Tibial artery (tissue), 4 donors: ENCODE measurements at regions not wholly inside any gene's neighbourhood (a gene's known extent, or its start where the extent isn't known, plus 50 kb on each side); places are given as distances from the start of the nearest gene placed in this dataset.

Experiments used
- DNase-seq, 2 donors: peaks; one replicate each; pipeline ENCODE4 v3.0.0-alpha.2; 2019
- H3K27ac ChIP-seq, 2 donors: fragments of 200-600 bp; sonication (generic) in 1 of 2; 1 replicate in 1 of 2; 2 replicates in 1 of 2; pipeline ENCODE4 v1.5.1; 2018 to 2019; ENCODE audit warnings: mild to moderate bottlenecking in 1 of 2
- H3K27me3 ChIP-seq, 2 donors: fragments of 200-600 bp; sonication (generic) in 1 of 2; one replicate each; pipeline versions ENCODE4 v1.5.1 to v1.6.0; 2016 to 2019
- H3K36me3 ChIP-seq, 3 donors: fragments of 200-600 bp; sonication (generic) in 2 of 3; one replicate each; pipeline ENCODE4 v1.5.1; 2016 to 2019; ENCODE audit warnings: mild to moderate bottlenecking in 2 of 3
- H3K4me1 ChIP-seq, 4 donors: fragments of 200-600 bp; sonication (generic) in 2 of 4; 1 replicate in 3 of 4; 2 replicates in 1 of 4; pipeline ENCODE4 v1.5.1; 2016 to 2019
- H3K4me3 ChIP-seq, 2 donors: fragments of 200-600 bp; sonication (generic) in 1 of 2; 1 replicate in 1 of 2; 2 replicates in 1 of 2; pipeline ENCODE4 v1.5.1; 2018 to 2019; ENCODE audit warnings: mild to moderate bottlenecking in 2 of 2
- H3K9me3 ChIP-seq, 3 donors: fragments of 200-600 bp; sonication (generic) in 1 of 3; one replicate each; pipeline ENCODE4 v1.5.1; 2016 to 2019
- intact Hi-C: fragments of 100-400 bp; cut with DNase I; formaldehyde crosslinking; loops from one replicate; pipeline ENCODE4 v1.15.0; 2023; ENCODE audit warnings: low total_unique reads
- TF ChIP-seq, protein P1 (sequence below), 2 experiments: fragments of 200-600 bp in 1 of 2; fragments of 450-650 bp in 1 of 2; IDR thresholded peaks; one replicate each; pipeline ENCODE4 v1.5.1; 2017 to 2019; ENCODE audit warnings: antibody characterized with exemption in 2 of 2, mild to moderate bottlenecking in 1 of 2, moderate library complexity in 1 of 2

GRCh38 chr4:176945334-176945733 lies 152.6 kb upstream of the VEGFC start:
- TF ChIP-seq, protein P1, sequence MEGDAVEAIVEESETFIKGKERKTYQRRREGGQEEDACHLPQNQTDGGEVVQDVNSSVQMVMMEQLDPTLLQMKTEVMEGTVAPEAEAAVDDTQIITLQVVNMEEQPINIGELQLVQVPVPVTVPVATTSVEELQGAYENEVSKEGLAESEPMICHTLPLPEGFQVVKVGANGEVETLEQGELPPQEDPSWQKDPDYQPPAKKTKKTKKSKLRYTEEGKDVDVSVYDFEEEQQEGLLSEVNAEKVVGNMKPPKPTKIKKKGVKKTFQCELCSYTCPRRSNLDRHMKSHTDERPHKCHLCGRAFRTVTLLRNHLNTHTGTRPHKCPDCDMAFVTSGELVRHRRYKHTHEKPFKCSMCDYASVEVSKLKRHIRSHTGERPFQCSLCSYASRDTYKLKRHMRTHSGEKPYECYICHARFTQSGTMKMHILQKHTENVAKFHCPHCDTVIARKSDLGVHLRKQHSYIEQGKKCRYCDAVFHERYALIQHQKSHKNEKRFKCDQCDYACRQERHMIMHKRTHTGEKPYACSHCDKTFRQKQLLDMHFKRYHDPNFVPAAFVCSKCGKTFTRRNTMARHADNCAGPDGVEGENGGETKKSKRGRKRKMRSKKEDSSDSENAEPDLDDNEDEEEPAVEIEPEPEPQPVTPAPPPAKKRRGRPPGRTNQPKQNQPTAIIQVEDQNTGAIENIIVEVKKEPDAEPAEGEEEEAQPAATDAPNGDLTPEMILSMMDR (IDR thresholded peaks at IDR 0.05): no peak
- intact Hi-C loops: no loop called here
- Histone ChIP-seq H3K27me3 (no peaks in the 10 kb centered on the region), H3K27ac (no peak overlapping the region), H3K4me3 (no peak overlapping the region), H3K36me3 (no peaks in the 10 kb centered on the region), H3K4me1 (no peaks in the 10 kb centered on the region), H3K9me3 (no peaks in the 10 kb centered on the region)
- DNase-seq: no peak

- intact Hi-C loops: no loop called here
- no peaks in the 10 kb centered on the region for H3K36me3 ChIP-seq
Observed at GRCh38 chr4:176949029-176949428, 156.3 kb upstream of the VEGFC start.

GRCh38 chr4:176953021-176953420 lies 160.3 kb upstream of the VEGFC start:
- H3K4me1 ChIP-seq: no peaks in the 10 kb centered on the region
- intact Hi-C loops: no loop called here
- H3K4me3 ChIP-seq: no peak overlapping the region
- H3K27ac ChIP-seq: no peak overlapping the region
- no peaks in the 10 kb centered on the region for H3K9me3 ChIP-seq
- no peaks in the 10 kb centered on the region for H3K27me3 ChIP-seq
- no peak for DNase-seq
- TF ChIP-seq, protein P1 (IDR thresholded peaks at IDR 0.05): no peak
- no peaks in the 10 kb centered on the region for H3K36me3 ChIP-seq

More at GRCh38 chr4:176949029-176949428, 156.3 kb upstream of the VEGFC start:
- DNase-seq: no peak
- no peaks in the 10 kb centered on the region for H3K4me1 ChIP-seq
- TF ChIP-seq, protein P1 (IDR thresholded peaks at IDR 0.05): no peak
- no peaks in the 10 kb centered on the region for H3K9me3 ChIP-seq
- H3K27ac ChIP-seq: no peak overlapping the region
- H3K4me3 ChIP-seq: no peak overlapping the region
- H3K27me3 ChIP-seq: no peaks in the 10 kb centered on the region

- H3K27me3 ChIP-seq: no peaks in the 10 kb centered on the region
- no peak for DNase-seq
- no peaks in the 10 kb centered on the region for H3K4me1 ChIP-seq
- no peaks in the 10 kb centered on the region for H3K9me3 ChIP-seq
- intact Hi-C loops: no loop called here
- no peaks in the 10 kb centered on the region for H3K36me3 ChIP-seq
- H3K27ac ChIP-seq: no peak overlapping the region
- TF ChIP-seq, protein P1 (IDR thresholded peaks at IDR 0.05): no peak
- H3K4me3 ChIP-seq: no peak overlapping the region
Observed at GRCh38 chr4:176957353-176958118, 164.8 kb upstream of the VEGFC start.

DNA sequence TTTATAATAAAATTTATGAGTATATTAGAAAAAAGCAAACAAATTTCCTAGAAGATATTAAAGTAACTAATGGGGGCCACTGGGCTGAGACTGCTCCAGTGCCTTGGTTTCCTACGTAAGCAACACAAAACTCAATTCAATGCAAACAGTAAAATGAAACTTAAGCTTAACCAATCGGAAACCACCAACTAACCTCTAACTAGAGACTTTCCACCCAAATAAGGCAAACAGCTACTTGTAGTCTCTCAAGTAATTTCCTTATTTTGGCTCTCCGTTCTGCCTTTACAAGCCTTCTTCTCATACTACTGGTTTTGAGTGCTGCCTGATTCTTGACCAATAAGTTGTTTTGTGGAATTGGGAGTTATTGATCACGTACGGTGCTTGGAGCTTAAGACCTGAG lies 167.3 kb upstream of the VEGFC start:
- DNase-seq: no peak
- Histone ChIP-seq H3K27me3 (no peaks in the 10 kb centered on the region), H3K27ac (no peak overlapping the region), H3K4me1 (no peaks in the 10 kb centered on the region), H3K36me3 (no peaks in the 10 kb centered on the region), H3K9me3 (no peaks in the 10 kb centered on the region), H3K4me3 (no peak overlapping the region)
- intact Hi-C loops: no loop called here
- TF ChIP-seq, protein P1 (IDR thresholded peaks at IDR 0.05): no peak
